DMS153 (cell line): ENCODE measurements at regions not wholly inside any gene's neighbourhood (a gene's known extent, or its start where the extent isn't known, plus 50 kb on each side); places are given as distances from the start of the nearest gene placed in this dataset.

Experiments used
- DNase-seq: peaks from one replicate; lab custom pipeline; 2025; lab: John Stamatoyannopoulos, UW

DNA sequence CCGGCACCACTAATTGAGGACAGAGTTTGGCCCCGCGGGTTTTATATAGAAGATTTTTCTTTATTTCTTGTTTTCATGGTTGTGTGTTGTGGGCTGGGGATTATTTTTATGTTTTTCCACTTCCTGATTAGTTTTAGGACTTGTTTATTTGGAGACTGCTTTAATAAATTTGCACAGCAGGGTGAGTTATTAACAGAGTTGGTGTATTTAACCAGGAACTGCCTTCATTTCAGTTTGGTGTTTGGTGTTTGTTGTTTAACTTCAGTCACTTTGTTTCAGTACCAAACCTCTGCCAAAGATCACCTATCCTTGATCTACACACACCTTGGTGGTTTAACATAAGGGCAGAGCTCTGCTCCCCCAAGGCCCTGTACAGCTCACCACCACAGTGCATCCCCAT, 103.5 kb upstream of the LMO4 start:
- no peak for DNase-seq

- DNase-seq: no peak
Observed at GRCh38 chr1:87226341-87226760, 102.3 kb upstream of the LMO4 start.

DNA sequence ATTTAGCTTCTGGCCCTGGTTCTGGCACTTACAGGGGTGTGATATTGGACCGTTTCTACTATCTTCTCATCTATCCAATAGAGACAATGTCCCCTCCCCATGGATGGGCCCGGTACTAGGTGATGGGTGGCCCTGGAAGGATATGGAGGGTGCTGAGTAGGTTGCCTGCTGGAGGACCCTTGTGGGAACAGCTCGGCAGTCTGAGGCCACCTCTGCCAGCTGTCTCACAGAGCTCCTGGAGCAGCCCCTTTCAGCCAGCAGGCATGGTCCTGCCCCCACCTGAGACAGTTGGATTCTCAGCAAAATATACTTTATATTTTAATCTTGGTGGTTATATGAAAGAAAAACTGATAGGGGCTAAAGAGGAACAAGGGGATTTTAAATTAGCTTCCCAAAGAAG, 101.0 kb upstream of the LMO4 start:
- no peak for DNase-seq

GRCh38 chr1:87230501-87230900, 98.2 kb upstream of the LMO4 start:
- no peak for DNase-seq

- no peak for DNase-seq
Observed at GRCh38 chr1:87231703-87232367, 96.8 kb upstream of the LMO4 start.

DNA sequence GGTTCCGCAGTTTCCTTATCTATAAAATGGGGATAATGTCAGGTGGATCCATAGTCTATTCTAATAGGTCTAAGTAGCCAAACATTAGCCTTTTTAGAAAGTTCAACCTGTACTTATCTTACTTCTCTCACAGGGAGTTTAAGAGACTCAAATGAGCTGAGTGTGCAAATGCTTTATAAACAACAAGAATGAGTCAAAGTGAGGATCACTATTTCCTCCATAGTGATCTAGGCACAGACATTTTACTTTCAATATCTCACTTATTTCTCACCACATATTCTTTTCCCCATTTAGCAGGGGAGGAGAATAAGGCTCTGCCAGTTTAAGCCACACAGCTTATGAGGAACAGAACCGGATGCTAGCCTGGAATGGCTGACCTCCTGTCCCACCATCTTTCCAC, 92.1 kb upstream of the LMO4 start:
- no peak for DNase-seq

DNA sequence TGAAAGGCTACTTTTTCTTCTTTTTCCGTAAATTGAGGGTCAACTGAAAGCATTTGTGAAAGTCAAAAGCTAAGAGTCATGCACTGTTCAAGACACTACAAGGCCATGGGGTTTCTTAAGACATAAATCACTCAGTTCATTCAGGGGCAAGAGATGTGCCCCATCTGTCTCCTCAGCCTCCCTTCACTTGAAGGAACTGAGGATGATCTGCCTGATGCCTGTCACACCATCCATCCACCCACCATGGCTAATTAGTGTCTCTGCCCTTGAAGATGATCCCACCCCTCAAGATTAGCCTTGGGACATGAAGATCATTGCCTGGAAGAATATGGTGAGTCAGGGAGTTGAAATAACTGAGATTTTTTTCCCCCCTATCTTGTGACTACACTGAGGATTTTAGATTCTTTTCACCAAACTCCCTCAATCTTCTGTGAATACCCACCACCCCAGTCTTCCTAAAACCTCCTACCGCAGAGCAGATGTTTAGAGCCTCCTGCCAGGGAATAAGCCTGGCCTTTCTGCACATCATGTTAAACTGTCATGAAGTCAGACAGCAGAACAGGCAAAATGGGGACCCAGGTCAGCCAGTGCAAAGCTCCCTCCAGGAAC, 88.6 kb upstream of the LMO4 start:
- no peak for DNase-seq

- DNase-seq: no peak
Observed at GRCh38 chr1:87240661-87241285, 87.9 kb upstream of the LMO4 start.

- DNase-seq: no peak
Observed at GRCh38 chr1:87242445-87243185, 86.1 kb upstream of the LMO4 start.

DNA sequence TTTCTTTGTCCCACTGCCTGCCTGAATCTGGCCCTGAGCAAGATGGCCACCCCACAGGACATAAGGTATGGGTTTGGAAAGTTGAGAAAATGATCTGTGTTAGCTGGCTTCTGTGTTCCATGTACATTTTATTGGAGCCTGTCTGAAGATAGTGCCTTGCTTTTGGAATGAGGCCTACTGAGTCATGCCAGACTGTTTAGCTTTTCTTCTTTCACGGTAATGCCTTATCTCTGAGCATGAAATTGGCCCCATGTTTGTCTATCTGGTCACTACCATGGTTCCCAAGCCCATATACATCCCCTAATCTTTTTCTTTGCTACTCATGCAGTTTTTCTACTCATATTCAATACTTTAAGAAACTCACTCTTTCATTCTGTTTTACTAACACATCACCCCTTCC, 85.1 kb upstream of the LMO4 start:
- no peak for DNase-seq

DNA sequence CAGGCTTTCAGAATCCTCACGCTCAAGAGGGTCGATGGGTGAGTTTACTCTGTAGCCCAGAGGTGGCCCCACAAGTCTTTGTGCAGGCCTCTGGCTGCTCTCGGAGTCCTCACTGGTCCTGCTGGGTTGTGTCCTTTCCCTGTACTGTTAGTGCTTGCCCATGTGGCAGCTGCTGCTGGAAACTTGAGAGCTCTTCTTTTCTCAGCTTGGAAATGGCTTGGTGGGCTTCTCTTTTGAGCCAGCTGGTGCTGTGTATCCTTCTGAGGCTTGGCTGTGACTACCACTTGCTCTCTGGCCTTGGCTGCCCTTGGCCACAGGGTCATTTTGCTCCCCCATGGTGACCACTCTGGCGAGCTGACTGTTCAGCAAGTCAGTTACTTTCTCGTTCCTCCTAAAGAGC, 82.2 kb upstream of the LMO4 start:
- DNase-seq: no peak

DNA sequence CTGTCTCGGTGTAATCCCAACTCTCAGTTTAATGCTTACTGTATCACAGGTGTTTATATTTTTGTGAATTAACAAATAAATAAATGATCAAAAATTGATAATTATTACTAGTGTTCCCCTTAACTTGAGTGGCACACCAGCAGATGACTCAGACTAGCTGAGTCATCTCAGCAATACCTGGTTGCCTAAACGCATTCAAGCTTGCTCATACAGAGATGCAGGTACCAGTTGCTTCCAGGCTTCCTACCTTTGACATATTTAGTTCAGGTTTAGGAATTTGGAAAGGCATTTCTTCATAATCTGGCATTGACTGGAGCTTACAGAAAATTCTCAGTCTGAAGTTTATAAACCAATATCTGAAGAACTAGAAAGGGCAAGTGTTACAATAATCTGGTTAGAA, 78.9 kb upstream of the LMO4 start:
- DNase-seq: no peak

DNA sequence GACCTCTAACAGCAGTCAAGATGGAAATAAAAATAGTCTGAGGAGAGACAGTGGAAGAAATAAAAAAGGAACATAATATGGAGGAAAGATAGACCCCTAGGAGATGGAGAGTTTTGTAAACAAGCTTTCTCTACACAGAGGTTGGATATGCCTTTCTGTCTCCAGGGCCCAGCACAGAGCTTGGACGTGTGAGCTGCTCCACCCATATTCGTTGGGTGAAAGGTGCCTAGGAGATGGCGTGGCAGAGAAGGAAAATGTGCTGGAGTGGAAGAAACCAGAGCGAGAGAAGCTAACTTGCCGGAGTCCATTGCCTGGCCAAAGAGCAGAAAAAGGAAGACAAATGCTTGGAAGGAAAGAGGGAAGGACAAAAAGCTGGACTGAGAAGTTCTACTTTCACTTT, 78.3 kb upstream of the LMO4 start:
- DNase-seq: no peak

DNA sequence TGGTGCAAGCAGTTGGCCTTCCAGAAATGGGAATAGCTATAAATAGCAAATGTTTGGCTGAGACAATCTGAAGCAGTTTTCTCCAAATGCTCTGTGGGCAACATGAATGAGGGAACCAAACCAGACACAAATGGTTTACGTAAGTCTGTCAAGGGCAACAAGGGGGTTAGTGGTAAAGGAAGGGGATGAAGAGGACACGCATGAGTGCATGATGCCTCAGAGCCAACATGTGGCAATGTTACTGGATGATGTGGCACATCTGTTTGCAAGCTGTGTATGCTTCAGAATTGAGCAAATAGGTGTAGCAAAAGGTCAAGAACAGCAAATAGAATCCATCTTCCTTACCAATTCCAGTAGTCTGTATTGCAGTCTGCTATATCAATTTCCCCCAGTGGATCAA, 76.3 kb upstream of the LMO4 start:
- no peak for DNase-seq

DNA sequence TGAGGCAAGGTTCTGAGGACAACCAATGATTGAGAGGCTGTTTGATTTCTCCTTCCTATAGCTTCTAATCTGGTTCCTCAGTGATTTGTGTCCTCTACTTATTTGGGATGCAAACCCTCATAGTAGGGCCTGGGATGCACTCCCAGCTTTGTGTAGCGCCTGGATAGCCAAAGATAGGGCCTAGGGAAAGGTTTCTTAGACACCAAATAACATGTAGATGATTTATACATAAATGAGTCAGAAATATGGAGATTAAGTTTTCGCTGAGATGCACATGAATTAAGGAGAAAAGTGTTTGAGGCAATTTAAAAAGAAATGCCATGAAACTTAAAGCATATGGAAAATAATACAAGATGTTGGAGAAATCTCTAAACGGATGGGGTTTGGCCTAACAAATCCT, 66.0 kb upstream of the LMO4 start:
- DNase-seq: no peak

DNA sequence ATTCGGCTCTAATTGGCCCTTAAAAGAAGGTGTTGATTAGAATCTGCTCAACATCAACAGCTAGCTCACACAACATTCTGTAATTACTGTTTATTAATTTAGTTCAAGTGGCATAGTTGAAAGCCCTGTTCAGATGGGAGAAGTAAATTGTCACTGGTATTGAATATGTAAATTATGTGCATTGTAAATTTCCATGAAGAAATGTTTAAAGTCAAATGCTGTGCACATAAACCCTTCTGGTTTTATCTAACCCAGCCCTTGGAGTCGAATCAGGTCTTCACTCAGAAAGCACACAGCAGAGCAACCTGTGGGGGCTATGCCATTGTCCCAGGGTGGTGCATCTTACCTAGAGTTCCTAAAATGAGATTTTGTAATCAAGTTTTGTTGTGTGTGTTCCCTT, 65.4 kb upstream of the LMO4 start:
- DNase-seq: no peak

DNA sequence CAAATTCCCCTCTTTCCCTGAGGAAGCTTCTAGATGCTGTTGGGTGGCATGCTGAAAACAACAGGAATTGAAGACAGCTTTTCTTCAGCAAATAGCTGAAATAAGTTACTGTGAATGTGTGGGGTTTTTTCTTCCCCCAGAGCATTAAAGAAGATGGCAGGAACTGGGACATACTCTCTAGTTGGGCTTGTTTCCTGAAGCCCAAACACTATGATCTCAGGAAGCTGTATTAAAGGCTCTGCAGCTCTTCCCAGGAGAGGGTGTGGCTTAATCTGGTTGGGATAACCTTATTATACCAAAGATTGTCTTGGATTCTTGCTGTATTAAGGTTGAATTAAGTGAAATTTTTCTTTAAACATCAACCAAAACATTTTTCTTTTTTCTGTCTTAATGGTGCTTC, 64.9 kb upstream of the LMO4 start:
- no peak for DNase-seq

DNA sequence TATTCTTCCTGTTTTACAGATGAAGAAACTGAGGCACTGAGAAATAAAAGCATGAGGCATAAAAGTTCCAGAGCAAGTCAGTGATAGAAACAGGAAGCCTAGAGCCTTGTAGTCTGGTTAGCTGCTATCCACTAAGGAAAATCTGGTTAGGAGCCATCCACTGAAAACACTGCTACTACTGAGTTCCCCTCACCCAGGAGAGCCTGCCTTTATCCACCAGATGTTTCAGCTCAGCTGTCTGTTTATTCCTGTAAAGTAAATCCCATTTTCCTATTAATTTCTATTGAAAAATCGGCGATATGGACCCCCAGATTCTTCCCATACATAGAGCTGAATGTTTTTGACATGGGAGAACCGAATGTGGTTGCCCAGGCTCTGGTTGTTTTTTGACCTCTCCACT, 63.7 kb upstream of the LMO4 start:
- DNase-seq: no peak

GRCh38 chr1:87265786-87266185, 62.9 kb upstream of the LMO4 start:
- DNase-seq: no peak

GRCh38 chr1:87268111-87268510, 60.6 kb upstream of the LMO4 start:
- DNase-seq: no peak

DNA sequence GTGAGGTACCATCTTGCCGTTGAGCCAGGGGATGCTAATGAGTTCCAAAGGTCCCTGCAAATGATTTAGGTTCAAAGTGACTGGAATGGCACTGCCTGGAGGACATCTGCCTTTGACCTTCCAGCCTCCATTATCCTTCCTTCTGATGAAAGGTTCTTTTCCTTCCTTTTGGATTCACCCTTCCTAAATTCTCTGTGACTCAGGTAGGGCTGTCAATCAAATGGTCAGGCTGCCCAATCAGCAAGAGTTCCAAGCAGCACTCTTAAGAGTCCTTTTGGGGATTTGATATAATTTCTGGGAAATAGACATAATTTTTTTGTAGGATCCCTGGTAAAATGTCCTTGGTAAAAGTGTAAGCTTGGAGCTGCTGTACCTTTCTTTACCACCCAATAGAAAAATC, 58.8 kb upstream of the LMO4 start:
- DNase-seq: no peak

GRCh38 chr1:87273291-87273690, 55.4 kb upstream of the LMO4 start:
- no peak for DNase-seq

DNA sequence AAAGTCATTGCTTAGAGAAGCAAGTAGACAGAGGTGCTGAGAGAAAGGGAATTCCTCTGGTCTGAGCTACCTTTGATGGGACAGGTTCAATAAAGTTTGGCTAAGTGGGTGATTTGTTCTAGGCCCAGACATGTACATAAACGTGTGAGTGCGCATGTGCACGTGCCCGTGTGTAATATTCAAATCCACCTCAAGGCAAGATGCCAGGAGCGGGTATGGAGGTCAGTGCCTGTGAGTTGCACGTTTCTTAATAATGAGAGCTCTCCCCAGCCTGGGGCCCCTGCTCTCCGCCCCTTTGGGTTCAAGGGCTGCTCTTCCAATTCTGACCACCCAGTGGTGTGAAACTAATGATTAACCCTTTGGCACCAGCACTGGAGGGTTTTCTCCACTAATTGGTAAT, 53.8 kb upstream of the LMO4 start:
- DNase-seq: no peak
